ENCODE measurements at regions not wholly inside any gene's neighbourhood (a gene's known extent, or its start where the extent isn't known, plus 50 kb on each side); places are given as distances from the start of the nearest gene placed in this dataset.

GRCh38 chr7:110210941-110211608 is 879.9 kb upstream of the LRRN3 start:
- no peak overlapping the region for H3K27ac ChIP-seq
- H3K9me3 ChIP-seq = no peaks in the 10 kb centered on the region
- H3K4me3 ChIP-seq = no peak overlapping the region
- in situ Hi-C loops (cut with MboI; ENCODE audit: low sequenced_read_pairs in 4 of 4) = no loop called here
- H3K27me3 ChIP-seq = no peaks in the 10 kb centered on the region
- DNase-seq = no peak
- TF ChIP-seq POLR2A (IDR thresholded peaks at IDR 0.05) (no peak), CTCF (IDR thresholded peaks at IDR 0.05 in 4 of 5, conservative IDR thresholded peaks at IDR 0.05 in 1 of 5) (no peak)
- no peaks in the 10 kb centered on the region for H3K4me1 ChIP-seq
- no peaks in the 10 kb centered on the region for H3K36me3 ChIP-seq
- ATAC-seq = no peak
- intact Hi-C loops (cut with DNase I; ENCODE audit: low total_unique reads) = no loop called here

GRCh38 chr7:110224643-110225042 is 866.3 kb upstream of the LRRN3 start:
- Histone ChIP-seq H3K9me3 (no peaks in the 10 kb centered on the region), H3K36me3 (no peaks in the 10 kb centered on the region), H3K27me3 (no peaks in the 10 kb centered on the region), H3K4me3 (no peak overlapping the region), H3K4me1 (no peaks in the 10 kb centered on the region), H3K27ac (no peak overlapping the region)
- TF ChIP-seq POLR2A (IDR thresholded peaks at IDR 0.05) (no peak), CTCF (IDR thresholded peaks at IDR 0.05 in 4 of 5, conservative IDR thresholded peaks at IDR 0.05 in 1 of 5) (no peak)
- DNase-seq (no peak), ATAC-seq (no peak)
- intact Hi-C loops (cut with DNase I; ENCODE audit: low total_unique reads) (no loop called here), in situ Hi-C loops (cut with MboI; ENCODE audit: low sequenced_read_pairs in 4 of 4) (no loop called here)

- Histone ChIP-seq H3K27me3 (no peaks in the 10 kb centered on the region), H3K36me3 (no peaks in the 10 kb centered on the region), H3K9me3 (no peaks in the 10 kb centered on the region), H3K27ac (no peak overlapping the region), H3K4me1 (no peaks in the 10 kb centered on the region), H3K4me3 (no peak overlapping the region)
- no peak for TF ChIP-seq POLR2A (IDR thresholded peaks at IDR 0.05)
- no peak for TF ChIP-seq CTCF (IDR thresholded peaks at IDR 0.05 in 4 of 5, conservative IDR thresholded peaks at IDR 0.05 in 1 of 5)
- in situ Hi-C loops (cut with MboI; ENCODE audit: low sequenced_read_pairs in 4 of 4) (no loop called here), intact Hi-C loops (cut with DNase I; ENCODE audit: low total_unique reads) (no loop called here)
- DNase-seq (no peak), ATAC-seq (no peak)
Observed at GRCh38 chr7:110246118-110246517, 844.8 kb upstream of the LRRN3 start.

GRCh38 chr7:110253093-110253492 is 837.8 kb upstream of the LRRN3 start:
- Histone ChIP-seq H3K27me3 (no peaks in the 10 kb centered on the region), H3K9me3 (no peaks in the 10 kb centered on the region), H3K36me3 (no peaks in the 10 kb centered on the region), H3K4me3 (no peak overlapping the region), H3K27ac (no peak overlapping the region), H3K4me1 (no peaks in the 10 kb centered on the region)
- DNase-seq = no peak
- no peak for ATAC-seq
- in situ Hi-C loops (cut with MboI; ENCODE audit: low sequenced_read_pairs in 4 of 4) (no loop called here), intact Hi-C loops (cut with DNase I; ENCODE audit: low total_unique reads) (no loop called here)
- no peak for TF ChIP-seq POLR2A (IDR thresholded peaks at IDR 0.05)
- no peak for TF ChIP-seq CTCF (IDR thresholded peaks at IDR 0.05 in 4 of 5, conservative IDR thresholded peaks at IDR 0.05 in 1 of 5)

GRCh38 chr7:110257673-110258072 is 833.3 kb upstream of the LRRN3 start:
- no peak for ATAC-seq
- Histone ChIP-seq H3K4me1 (no peaks in the 10 kb centered on the region), H3K27ac (no peak overlapping the region), H3K4me3 (no peak overlapping the region), H3K27me3 (no peaks in the 10 kb centered on the region), H3K9me3 (no peaks in the 10 kb centered on the region), H3K36me3 (no peaks in the 10 kb centered on the region)
- in situ Hi-C loops (cut with MboI; ENCODE audit: low sequenced_read_pairs in 4 of 4) = no loop called here
- intact Hi-C loops (cut with DNase I; ENCODE audit: low total_unique reads) = no loop called here
- TF ChIP-seq POLR2A (IDR thresholded peaks at IDR 0.05) = no peak
- no peak for TF ChIP-seq CTCF (IDR thresholded peaks at IDR 0.05 in 4 of 5, conservative IDR thresholded peaks at IDR 0.05 in 1 of 5)
- DNase-seq = no peak
